ENCODE measurements at regions not wholly inside any gene's neighbourhood (a gene's known extent, or its start where the extent isn't known, plus 50 kb on each side); places are given as distances from the start of the nearest gene placed in this dataset.
"Not testable (repeated sequence)": the region's sequence is repeated elsewhere in the genome, so short reads cannot be mapped to it uniquely, and the experiment has no call there.

DNA sequence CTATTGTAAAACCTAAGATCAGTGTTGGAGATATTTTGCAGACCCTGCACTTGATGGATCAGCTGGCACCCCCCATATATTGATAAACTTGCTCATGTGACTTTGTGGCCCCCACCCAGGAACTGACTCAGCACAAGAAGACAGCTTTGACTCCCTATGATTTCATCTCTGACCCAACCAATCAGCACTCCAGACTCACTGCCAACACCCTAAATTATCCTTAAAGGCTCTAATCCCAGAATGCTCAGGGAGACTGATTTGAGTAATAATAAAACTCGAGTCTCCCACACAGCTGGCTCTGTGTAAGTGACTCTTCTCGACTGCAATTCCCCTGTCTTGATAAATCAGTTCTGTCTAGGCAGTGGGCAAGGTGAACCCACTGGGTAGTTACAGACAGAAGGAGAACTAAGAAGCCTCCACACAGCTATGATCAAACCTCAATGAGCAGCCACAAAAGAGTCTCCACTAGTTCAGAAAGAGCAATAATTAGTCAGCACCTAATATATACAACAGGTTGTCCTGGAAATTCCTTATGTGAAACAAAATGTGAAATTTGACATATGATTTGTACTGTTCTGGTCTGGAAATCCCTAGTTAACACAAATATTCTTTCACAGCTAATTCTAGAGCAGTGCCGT is 52.2 kb downstream of the ACTL7B start:
- DNase-seq (ENCODE audit: low read depth, low spot score), result no peak

DNA sequence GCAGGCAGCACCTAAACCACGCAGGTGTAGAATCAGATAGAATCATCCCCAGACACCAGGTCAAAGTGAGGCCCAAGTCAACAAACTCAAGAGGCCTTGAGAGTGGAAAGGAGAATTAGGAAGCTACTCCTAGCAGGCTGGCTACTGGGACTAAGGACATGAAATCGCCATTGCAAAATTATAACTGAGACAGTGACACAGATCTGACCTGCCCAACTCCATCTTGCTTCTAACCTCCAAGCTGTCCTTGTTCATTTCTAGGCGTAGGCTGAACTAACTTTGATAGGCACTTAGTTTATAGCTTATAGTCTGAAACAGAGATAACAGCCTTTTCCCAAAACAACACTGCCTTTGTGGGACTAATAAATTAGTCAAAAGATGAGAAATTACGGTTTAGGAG is 52.8 kb downstream of the ACTL7B start:
- DNase-seq (ENCODE audit: low read depth, low spot score), result no peak

DNA sequence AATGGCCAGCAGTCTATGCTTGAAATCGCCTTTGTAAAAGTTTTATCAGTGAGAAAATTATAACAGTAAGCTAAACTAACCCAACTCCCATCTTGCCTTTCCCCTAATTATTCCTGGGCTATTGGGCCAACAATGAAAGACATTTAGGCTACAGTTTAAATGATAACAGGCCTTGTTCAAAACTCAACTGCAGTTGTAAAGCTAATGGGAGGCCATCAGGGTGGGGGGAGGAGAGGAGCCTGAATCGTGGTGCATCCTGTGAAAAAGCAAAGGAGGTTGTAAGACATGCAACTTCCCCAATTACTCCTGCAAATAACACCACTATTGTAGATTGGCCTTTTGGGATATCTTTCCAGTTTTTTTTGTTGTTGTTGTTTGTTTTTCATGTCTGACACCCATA is 53.8 kb downstream of the ACTL7B start:
- DNase-seq (ENCODE audit: low read depth, low spot score), result no peak

DNA sequence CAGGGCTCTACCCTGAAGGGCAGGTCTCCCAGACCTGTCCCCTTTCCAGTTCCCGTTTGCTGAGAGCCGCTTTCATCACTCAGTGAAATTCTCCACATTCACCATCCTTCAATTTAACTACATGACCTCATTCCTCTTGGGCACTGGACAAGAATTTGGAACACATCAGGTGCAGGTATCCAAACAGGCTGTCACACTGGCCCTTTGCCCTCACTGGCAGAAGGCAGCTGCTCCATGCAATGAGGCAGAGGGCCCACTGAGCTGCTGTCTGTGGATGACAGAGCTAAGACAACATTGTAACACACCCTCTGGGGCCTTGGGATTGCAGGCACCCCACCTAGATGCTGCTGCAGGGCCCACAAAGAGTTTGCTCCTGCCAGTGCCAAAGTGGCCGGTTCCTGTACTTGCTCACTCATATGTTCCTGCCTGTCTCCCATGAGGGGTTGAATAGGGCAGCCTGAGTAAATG is 55.1 kb downstream of the ACTL7B start:
- no peak for DNase-seq (ENCODE audit: low read depth, low spot score)

DNA sequence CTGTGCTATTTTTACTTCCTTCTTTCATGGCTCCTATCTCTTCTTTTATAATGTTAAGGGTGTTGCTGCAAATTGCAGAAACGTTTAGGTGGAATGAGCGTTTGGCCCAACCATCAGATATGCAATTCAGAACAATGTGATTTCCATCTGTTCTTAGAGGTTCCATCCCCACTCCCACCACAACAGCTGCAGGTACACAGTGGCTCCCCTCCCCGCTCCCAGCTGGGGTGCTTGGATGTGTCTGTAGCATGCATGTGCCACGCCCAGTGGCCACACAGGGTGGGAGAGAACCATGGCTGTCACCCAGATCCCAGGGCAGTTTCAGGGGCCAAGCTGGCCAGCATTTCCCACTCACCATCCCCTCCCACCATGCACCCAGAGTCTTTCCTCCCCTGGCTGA is 62.2 kb downstream of the ACTL7B start:
- no peak for DNase-seq (ENCODE audit: low read depth, low spot score)

DNA sequence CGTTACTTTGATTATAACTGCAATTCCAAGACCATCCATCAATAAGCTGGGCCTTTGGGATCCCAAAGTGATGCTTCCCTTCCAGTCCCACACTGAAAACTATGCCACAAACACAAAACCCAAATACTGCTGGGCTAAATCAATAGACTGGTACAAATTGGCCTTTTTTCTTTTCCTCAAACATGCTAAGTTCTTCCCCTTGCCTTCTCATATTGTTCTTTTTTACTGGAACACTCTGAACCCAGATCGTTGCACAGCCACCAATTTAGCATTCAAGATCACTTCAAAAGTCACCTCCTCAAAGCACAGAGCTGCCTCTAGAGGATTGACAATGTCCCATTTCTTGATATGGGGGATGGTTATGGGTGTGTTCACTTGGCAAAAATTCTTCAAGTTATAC is 66.0 kb downstream of the ACTL7B start:
- DNase-seq (ENCODE audit: low read depth, low spot score), result no peak

DNA sequence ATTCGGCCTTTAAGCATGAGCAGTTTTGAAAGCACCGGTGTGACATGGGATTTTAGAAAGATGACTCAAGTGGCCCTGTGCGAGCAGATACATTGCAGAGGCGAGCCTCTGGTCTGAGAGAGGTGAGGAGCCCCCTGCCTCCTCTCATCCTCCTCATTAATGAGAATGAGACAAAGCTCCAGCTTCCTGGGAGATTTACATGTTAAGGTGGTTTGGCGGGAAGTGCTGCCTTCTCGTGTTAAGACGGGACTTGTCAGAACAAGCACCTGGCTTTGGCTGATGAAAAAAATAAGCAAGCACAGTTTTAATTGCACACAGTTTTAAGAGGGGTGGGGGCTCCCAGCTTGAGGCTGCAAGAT is 68.1 kb downstream of the ACTL7B start:
- DNase-seq (ENCODE audit: low read depth, low spot score), result no peak

DNA sequence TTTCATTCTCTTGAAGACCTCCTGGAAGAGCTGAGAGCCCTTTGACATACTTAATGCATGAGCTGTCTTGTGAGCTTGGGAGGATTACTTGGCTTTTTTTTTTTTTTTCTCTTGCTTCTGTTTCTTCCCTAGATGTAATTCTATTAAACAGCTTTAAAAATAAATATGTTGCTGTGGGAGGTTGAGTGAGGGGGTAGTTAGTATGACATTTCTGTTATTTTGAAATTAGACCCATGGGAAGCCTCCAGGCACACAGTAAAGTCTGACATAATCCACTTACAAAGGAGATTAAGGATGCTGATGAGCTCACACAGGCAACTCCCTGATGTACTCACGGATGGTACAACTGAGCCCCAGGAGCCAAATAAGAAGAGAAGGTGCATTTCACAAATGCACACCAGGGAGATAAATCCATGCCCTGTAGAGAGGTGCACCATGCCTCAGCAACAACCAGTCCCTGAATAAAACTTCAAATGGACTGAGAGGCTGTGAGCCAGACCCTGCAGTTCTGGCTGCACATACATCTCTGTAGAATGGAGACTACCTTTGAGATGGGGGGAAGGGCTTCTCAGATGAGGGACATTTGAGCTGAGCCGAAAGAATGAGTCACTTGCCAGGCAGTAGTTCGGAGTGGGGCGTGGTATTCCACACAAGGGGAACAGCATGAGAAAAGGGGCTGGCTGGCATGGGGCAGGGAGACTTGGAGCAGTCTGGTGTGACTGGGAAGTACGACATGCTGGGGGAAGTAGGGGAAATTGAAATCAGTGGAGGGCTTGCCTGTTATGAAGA is 68.7 kb downstream of the ACTL7B start:
- DNase-seq (ENCODE audit: low read depth, low spot score), result peak; percentile 36

DNA sequence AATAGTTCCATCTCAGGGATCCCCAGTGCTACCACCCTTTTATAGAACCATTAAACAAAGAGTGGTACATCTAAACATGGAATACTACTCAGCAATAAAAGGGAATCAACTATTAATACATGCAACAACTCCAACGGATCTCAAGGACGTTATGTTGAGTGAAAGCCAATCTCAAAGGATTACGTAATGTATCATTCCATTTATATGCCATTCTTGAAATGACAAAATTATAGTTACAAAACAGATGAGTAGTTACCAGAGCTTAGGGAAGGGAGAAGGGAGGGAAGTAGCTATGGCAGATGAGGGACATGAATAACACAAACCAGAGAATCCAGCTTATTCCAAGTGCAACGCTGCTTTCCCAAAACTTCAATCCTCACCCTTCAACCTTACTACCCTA is 69.5 kb downstream of the ACTL7B start:
- DNase-seq (ENCODE audit: low read depth, low spot score), result no peak

DNA sequence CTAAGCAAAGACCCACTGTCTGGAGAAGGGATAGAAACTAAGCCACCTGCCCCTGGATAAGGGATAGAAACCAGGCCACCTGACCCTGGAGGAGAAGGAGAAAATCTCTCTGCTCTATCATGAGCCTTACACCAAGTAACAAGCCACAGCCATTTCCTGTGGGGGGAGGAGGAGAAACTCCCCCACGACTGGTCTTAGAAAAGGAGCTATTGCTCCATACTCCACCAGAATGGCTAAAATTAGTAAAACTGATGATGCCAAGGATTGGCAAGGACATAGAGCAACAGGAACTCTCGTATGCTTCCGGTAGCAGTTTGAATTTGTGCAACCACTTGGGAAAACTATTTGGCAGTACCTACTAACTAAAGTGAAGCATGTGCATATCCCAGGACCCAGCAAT is 70.8 kb downstream of the ACTL7B start:
- no peak for DNase-seq (ENCODE audit: low read depth, low spot score)

DNA sequence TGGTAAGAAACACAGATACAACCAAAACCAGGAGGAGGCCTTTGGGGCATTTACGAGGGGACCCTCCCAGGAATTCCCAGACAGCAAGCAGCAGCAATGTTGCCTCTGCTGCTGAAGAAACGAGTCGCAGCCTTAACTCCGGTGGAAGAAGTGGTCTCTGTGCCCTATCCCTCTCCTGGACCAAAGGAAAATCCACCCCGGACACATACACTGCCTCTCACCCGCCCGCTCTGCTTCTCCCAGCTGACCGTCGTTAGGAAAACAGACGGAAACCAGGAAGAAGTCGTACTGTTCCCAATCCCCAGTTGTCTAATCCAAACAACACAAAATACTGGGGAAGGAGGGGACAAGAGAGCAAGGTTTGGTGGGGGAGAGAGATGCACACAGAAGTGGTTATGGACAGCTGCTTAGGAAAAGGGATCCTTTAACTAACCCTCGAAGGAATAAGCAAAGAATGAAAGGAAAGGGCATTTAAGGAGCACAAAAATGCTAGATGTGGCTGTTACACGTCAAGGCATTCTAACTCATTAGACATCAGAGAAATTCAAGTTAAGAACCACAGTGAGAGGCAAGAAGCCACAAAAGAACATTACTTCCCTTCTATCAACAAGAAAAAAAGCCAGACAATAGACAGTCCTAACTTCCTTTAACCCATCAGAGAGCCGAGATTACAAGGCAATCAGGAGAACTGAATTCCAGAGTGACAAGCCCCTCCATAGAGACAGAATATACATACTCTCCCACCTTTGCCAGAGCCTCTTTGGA is 71.9 kb downstream of the ACTL7B start:
- peak; percentile 45 for DNase-seq (ENCODE audit: low read depth, low spot score)

DNA sequence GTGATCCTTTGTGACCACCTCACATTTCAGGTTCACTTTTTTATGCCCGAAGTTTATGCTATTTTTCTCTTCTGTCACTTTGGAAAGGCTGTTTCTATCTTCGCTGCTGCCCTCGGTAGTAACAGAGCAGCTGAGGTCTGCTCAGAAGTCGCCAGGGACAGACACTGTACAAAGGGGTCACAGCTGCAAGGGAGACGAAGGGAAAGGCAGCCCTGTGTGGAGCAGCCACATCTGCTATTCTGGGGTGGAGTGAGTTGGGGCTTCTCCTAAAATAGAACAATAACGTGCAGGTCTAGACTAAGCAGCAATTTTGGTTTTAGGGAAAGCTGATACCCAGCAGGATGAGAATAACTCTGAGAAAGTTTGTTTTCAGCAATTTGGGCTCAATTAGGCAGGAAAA is 72.5 kb downstream of the ACTL7B start:
- no peak for DNase-seq (ENCODE audit: low read depth, low spot score)

DNA sequence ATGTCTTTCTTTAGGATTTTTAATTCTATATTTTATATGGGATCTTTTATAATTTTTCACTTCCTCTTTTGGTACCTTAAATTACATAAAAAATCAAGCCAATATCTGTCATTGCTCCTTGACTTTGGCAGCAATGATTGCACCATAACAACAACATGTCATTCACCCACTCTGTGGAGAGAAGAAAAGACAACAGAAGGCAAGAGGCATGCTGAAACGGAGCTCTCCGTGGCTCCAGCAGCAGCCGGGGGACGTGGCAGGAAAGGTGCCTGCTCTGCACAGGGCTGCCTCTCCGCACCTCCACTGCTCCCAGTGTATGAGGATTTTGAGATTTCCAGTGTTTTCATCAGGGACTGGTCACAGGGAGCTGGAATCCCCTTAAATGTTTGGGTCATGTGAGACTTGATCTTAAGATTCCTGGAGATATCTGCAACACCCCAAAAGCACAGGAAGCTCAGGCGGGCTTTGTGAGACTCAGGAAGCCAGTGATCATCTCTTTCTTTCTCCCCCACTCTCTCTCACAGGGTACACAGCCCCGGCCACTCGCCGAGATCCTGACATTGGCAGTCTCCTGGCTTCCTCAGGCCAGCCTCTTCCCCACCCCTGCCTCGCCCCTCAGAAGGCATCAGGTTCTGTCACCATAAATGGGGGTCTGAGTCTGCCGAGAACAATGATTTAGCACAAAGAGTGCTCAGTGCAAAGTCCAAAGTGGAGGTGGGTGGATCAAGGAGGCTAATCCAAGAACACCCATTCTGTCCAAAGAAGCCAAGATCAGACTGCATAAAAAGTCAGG is 74.6 kb downstream of the ACTL7B start:
- no peak for DNase-seq (ENCODE audit: low read depth, low spot score)

DNA sequence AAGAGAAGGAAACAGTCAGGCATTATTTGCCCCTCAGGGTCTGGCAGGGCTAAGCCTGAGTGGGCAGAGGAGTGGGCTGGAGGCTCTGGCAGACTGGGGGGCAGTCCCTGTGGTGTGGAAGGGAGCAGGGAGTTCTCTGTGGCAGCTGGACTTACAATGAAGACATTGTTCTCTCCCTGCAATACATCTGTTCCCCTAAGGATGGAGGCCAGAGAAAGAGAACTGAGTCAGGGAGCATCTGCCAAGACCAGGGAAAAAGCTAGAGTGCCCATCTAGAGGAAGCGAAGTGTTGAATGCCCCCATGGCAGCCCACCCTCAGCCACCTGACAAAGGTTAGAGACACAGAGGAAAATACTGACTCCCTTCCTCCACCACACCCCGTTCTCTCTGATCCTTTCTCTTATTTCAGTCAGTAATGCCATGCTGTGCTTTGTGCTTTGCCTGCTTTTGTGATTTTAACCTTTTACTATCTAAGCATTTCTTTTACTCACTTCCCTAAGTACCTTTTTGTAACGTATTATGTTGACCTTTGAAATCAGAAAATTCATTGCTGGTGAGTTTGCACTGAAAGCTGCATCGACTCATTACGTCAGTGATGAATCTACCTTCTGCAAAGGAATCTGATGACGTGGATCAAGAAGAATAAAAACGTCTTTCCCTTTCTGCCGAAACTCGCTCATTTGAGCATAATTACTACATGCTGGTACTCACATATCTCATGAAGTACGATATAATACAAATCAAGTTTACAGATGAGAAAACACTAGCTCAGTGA is 76.0 kb downstream of the ACTL7B start:
- no peak for DNase-seq (ENCODE audit: low read depth, low spot score)

DNA sequence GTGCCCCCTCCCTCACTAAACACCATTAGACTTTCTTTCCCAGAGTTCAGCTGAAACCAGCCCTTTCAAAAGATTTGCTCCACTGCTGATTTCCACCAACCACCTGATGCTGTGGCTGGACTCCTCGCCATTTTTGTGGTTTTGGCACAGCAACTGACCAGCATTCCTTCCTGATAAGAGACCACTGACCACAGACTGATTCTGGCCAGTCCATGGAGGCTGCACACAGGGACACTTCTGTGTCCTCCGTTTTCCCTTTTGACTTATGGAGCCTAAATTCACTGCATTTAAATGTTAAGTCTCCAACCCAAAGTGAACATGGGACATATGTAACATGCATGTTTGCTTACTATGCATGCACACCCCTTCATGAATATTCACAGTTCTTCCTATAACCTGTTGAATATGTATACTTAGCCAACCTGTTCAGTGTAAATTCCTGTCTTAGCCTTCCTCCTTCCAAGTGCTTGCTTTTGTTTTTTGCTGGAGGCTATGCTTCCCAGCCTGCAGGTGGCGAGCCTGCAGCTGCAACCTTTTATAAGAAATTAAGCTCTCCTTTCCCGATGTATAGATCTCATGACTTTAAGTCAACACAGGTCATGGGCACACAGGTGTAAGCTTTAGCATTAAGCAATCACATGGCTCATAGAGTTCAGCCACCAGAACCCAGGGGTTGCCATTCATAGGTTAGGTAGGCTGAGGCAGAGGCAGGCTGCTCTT is 78.7 kb downstream of the ACTL7B start:
- DNase-seq (ENCODE audit: low read depth, low spot score), result no peak

DNA sequence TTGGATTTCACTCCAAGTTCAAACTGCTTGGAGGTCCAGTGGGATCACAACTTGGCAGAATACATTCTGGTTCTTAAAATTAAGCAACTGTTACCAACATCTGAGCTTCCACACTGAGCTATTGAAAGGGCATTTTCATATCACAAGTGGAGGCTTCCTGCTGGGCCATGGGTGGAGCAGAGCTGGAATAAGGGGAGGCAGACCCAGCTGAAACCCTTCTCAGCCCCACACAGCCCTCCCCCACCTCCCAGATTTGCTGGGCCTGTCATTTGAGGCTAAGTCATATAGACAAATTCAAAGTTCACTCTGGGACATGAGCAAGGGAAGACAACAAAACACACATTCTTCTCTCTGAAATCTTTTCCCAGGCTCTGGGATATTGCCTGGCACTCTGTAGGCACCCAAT is 79.9 kb downstream of the ACTL7B start:
- no peak for DNase-seq (ENCODE audit: low read depth, low spot score)

DNA sequence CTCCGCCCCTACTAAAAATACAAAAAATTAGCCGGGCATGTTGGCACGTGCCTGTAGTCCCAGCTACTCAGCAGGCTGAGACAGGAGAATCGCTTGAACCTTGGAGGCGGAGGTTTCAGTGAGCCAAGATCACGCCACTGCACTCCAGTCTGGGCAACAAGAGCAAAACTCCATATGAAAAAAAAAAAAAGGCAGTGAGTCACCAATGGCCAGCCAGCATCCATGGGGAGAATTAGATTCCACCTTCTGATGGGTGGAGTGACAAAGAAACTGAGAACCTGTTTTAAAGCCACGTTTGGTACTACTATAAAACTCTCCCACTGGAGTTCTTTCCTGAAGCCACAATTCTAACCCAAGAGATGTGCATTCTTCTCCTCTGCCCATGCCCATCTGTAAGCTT is 81.7 kb downstream of the ACTL7B start:
- not testable (repeated sequence) for DNase-seq (ENCODE audit: low read depth, low spot score)

DNA sequence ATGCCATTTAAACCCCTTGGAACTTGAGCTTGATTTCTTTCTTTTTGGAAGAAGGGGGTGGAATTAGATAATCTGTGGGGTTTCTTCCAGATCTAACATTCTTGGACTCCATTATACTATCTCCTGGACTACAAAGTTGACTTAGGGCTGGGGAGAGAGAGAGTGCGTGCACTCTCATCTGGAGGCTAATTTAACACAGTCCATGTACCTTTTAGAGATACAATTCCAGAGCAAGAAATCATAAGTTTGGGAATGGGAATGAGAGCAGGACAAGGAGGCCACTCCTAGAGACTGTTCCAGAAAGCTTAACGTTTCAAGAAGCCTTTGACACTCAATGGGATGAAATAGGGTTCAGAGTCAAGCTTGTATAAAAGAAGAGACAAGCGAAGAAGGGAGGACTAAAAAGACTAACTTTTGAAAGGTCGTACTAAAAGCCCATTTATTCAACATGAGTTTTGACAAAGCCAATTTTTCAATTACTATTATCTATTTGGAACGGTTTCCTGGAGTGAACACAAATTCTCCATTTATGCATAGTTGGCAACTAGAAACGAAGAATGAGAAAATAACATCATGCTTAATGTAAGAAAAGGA is 83.4 kb downstream of the ACTL7B start:
- DNase-seq (ENCODE audit: low read depth, low spot score), result no peak

DNA sequence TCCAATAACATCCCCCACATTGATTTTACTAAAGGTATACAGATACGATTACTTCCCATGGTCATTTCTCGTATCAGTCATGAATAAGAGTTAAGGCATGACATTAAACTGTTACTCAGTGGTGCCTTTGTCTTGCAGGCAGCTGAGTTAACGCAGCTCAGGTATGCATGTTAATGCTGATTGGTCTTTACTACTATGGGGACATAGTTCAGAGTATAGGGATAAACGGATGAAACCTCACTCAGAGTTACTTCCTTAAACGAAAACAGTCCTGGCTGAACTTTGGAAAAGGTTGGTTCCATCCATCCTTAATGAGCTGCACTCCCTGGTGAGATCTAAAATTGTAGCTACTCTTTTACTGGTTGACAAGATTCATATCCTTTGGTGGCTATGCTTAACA is 87.0 kb downstream of the ACTL7B start:
- DNase-seq (ENCODE audit: low read depth, low spot score), result no peak

DNA sequence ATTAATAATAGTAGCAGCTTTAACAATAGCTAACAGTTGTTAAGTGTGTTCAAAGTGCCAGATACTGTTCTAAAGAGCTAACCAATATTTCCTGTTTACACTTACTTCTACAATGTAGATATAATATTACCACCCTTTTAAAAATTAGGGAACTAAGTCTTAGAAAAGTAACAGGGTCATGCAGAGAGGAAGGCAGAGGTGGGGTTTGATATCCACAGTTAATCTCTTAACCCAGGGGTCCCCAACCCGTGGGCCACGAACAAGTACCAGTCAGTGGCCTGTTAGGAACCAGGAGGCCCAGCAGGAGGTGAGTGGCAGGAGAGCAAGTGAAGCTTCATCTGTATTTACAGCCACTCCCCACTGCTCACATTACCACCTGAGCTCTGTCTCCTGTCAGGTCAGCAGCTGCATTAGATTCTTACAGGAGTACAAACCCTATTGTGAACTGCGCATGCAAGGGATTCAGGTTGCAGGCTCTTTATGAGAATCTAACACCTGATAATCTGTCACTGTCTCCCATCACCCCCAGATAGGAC is 89.1 kb downstream of the ACTL7B start:
- DNase-seq (ENCODE audit: low read depth, low spot score), result no peak
